ENCODE measurements at regions not wholly inside any gene's neighbourhood (a gene's known extent, or its start where the extent isn't known, plus 50 kb on each side); places are given as distances from the start of the nearest gene placed in this dataset.

DNA sequence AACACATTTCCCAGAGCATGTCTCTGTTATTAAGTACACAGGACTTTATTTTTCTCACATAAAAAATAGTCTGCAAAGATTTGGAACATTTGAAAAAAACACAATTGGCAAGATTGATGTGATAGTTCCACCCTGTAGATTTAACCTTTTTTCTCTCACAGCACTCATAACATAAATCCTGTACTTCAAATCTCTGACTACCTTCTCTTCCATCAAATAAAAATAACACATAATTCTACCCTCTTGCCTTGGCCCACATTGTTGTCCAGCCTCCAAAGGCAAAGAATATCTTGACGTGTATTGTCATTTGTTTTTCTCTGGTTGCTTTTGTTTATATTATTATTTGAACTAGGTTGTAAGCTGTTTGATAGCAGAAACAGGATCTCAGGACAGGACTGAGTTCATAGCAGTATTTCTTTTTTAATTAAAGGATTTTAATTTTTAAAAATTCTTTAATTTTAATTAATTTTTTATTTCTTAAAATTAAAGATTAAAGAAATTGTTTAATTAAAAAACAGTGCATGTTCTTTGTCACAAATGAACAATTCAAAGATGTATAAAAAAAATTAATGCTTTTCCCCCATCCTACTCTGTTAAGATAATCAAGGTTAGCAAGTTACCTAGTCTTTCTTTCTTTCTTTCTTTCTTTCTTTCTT is 69.1 kb upstream of the PCSK1 start:
- TF ChIP-seq, protein P1, sequence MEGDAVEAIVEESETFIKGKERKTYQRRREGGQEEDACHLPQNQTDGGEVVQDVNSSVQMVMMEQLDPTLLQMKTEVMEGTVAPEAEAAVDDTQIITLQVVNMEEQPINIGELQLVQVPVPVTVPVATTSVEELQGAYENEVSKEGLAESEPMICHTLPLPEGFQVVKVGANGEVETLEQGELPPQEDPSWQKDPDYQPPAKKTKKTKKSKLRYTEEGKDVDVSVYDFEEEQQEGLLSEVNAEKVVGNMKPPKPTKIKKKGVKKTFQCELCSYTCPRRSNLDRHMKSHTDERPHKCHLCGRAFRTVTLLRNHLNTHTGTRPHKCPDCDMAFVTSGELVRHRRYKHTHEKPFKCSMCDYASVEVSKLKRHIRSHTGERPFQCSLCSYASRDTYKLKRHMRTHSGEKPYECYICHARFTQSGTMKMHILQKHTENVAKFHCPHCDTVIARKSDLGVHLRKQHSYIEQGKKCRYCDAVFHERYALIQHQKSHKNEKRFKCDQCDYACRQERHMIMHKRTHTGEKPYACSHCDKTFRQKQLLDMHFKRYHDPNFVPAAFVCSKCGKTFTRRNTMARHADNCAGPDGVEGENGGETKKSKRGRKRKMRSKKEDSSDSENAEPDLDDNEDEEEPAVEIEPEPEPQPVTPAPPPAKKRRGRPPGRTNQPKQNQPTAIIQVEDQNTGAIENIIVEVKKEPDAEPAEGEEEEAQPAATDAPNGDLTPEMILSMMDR (conservative IDR thresholded peaks at IDR 0.05; ENCODE audit: control insufficient read depth, insufficient read depth, low read depth, low read length): no peak
- DNase-seq (ENCODE audit: low read depth): no peak
- H3K4me3 ChIP-seq (ENCODE audit: control insufficient read depth, low read depth, low read length): no peak overlapping the region

DNA sequence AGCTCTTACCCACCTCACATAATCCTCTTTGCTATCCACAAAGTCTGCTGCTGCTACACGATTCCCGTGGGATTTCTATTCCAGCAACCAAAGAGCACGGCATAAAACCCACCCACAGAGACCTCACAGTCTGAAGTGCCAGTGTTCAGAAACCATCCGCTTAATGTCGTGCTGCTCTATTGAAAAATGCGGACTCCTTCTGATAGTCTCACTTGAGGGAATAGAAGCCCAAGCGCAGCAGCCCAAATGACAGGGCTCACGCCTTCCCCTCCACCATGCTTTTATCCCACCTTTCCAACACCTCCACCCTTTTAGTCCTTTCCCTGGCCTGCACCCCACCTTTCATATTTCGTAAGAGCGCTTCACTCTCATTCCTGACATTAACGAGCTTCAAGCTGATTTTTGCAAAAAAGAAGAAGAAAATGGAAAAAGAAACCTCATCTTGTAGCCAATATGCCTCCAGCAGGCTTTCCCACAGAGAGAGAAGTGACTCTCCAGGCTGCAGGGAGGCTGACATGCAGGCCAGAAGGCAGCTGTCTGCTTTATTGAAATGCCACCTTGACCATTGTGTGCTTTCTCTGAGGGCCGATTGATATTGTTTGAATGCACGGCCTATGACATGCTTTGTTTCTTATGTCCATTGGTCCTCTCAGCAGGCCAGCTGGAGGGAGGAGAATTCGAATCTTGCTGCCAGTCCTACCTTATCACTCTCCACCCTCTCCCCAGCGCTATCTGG is 70.6 kb upstream of the PCSK1 start:
- DNase-seq (ENCODE audit: low read depth): no peak
- TF ChIP-seq, protein P1 (conservative IDR thresholded peaks at IDR 0.05; ENCODE audit: control insufficient read depth, insufficient read depth, low read depth, low read length): no peak
- H3K4me3 ChIP-seq (ENCODE audit: control insufficient read depth, low read depth, low read length): no peak overlapping the region

DNA sequence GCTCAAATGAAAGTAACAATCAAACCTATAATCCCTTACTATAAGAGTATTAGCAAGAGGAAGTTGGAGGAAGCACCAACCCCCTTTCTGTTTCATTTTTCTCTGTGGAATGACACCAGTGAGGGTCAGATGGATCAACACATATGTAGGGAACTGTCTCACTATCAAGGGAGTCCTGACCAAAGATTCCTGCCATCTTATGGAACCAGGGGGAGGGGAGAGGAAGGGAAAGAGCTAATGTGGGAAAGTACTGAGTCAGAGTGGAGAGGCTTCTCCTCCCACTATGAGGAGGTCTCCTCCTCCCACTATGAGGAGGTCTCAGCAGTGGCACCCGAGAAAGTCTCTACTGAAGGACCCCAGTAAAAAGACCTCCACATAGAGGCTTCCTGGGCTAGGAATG is 73.3 kb upstream of the PCSK1 start:
- DNase-seq (ENCODE audit: low read depth): peak; percentile 43
- TF ChIP-seq, protein P1 (conservative IDR thresholded peaks at IDR 0.05; ENCODE audit: control insufficient read depth, insufficient read depth, low read depth, low read length): no peak
- H3K4me3 ChIP-seq (ENCODE audit: control insufficient read depth, low read depth, low read length): no peak overlapping the region

DNA sequence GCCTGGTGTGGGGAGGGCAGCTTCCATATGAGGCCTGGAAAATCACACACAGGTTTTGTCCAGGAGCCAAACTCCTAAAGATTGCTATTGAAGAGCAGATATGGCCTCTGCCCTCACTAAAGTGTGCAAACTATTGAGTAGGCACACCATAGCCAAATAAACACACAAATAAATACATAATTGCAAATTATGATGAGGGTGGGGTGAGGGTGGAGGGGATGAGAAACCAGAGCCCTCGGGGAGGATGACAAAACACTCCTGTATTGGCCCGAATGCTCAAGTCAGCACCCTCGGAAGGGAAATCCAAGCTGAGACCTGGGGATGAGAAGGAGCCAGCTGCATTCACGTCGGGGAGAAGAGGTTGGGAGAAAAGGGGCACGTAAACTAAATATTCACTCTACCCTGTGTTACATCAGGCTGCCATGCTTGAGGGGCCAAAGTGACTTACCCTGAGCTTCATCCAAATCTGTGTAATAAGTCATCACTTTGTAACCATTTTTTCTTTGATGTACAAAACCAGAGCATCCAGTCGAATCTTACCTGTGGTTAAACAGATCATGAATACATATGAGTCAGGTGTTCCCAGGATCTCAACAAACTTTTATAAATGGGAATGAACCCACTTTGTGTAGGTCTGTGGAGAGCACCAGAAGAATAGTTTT is 73.9 kb upstream of the PCSK1 start:
- DNase-seq (ENCODE audit: low read depth): no peak
- no peak overlapping the region for H3K4me3 ChIP-seq (ENCODE audit: control insufficient read depth, low read depth, low read length)
- TF ChIP-seq, protein P1 (conservative IDR thresholded peaks at IDR 0.05; ENCODE audit: control insufficient read depth, insufficient read depth, low read depth, low read length): no peak

DNA sequence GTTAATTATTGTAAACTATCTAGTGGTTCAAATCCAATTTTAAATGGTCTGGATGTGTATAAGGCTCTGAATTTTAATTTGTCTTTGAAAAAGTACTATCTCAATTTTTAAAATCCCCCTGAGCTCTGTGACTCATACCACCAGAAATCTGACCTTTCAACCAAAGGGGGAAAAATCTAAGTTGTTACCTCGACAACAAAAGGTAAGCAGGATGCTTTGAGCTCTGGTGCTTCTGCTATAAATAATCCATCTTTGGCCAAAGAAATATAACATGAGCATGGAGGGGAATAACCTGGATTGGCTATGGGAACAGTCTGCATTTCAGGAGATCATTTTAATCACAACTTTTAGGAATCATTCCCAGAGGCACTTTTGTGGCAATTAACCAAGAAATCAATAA is 76.3 kb upstream of the PCSK1 start:
- peak; percentile 71 for DNase-seq (ENCODE audit: low read depth)
- H3K4me3 ChIP-seq (ENCODE audit: control insufficient read depth, low read depth, low read length): no peak overlapping the region
- TF ChIP-seq, protein P1 (conservative IDR thresholded peaks at IDR 0.05; ENCODE audit: control insufficient read depth, insufficient read depth, low read depth, low read length): no peak

DNA sequence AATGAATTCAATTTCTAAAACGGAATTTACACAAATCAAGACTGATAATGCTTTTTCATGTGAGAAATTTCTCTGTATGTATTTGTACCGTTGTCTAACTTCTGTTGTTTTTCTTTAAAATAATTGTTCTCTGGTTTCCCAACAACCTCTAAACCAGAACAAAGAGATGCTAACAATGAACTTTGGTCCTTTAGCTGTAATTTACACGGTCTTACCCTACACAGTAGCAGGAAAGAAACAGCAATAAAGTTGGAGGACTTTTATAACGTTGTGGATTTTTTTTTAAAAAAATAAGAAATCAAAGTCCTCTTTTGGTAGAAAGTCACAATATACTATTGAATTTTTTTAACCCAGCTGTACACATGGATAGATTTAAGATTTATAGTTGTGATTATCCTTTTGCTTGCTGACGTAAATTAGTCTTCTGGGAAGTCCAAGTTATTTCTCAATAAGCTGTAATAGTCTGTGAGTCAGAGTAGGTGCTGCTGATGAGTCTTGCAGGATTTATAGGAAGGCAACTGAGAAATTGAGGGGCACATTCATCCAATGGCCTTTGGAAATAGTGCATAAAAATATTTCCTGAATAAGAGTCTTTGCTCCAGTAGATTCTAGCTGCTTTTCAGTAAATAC is 76.8 kb upstream of the PCSK1 start:
- no peak overlapping the region for H3K4me3 ChIP-seq (ENCODE audit: control insufficient read depth, low read depth, low read length)
- TF ChIP-seq, protein P1 (conservative IDR thresholded peaks at IDR 0.05; ENCODE audit: control insufficient read depth, insufficient read depth, low read depth, low read length): no peak
- peak; percentile 99 for DNase-seq (ENCODE audit: low read depth)
